ENCODE measurements at regions not wholly inside any gene's neighbourhood (a gene's known extent, or its start where the extent isn't known, plus 50 kb on each side); places are given as distances from the start of the nearest gene placed in this dataset.

GRCh38 chr5:153118018-153118417 lies 372.5 kb upstream of the GRIA1 start:
- no peak for DNase-seq (ENCODE audit: low spot score)

GRCh38 chr5:153122403-153122802 lies 368.1 kb upstream of the GRIA1 start:
- DNase-seq (ENCODE audit: low spot score), result no peak

- DNase-seq (ENCODE audit: low spot score), result no peak
Measured at GRCh38 chr5:153130296-153130695, 360.2 kb upstream of the GRIA1 start.

GRCh38 chr5:153135411-153135810 lies 355.1 kb upstream of the GRIA1 start:
- no peak for DNase-seq (ENCODE audit: low spot score)

GRCh38 chr5:153136910-153137614 lies 353.4 kb upstream of the GRIA1 start:
- no peak for DNase-seq (ENCODE audit: low spot score)

- DNase-seq (ENCODE audit: low spot score), result peak; percentile 42
Measured at GRCh38 chr5:153147891-153148623, 342.4 kb upstream of the GRIA1 start.

- DNase-seq (ENCODE audit: low spot score), result no peak
Measured at GRCh38 chr5:153148624-153148976, 341.9 kb upstream of the GRIA1 start.

GRCh38 chr5:153151558-153151957 lies 338.9 kb upstream of the GRIA1 start:
- DNase-seq (ENCODE audit: low spot score), result no peak

GRCh38 chr5:153153086-153153485 lies 337.4 kb upstream of the GRIA1 start:
- no peak for DNase-seq (ENCODE audit: low spot score)

GRCh38 chr5:153157156-153157555 lies 333.3 kb upstream of the GRIA1 start:
- DNase-seq (ENCODE audit: low spot score), result peak; percentile 2

GRCh38 chr5:153158608-153159007 lies 331.9 kb upstream of the GRIA1 start:
- DNase-seq (ENCODE audit: low spot score), result no peak

GRCh38 chr5:153159616-153160015 lies 330.9 kb upstream of the GRIA1 start:
- DNase-seq (ENCODE audit: low spot score), result no peak

- no peak for DNase-seq (ENCODE audit: low spot score)
Measured at GRCh38 chr5:153168241-153168640, 322.2 kb upstream of the GRIA1 start.

- no peak for DNase-seq (ENCODE audit: low spot score)
Measured at GRCh38 chr5:153187503-153187902, 303.0 kb upstream of the GRIA1 start.

- no peak for DNase-seq (ENCODE audit: low spot score)
Measured at GRCh38 chr5:153206361-153206760, 284.1 kb upstream of the GRIA1 start.

GRCh38 chr5:153209016-153209415 lies 281.5 kb upstream of the GRIA1 start:
- DNase-seq (ENCODE audit: low spot score), result no peak

GRCh38 chr5:153209687-153210086 lies 280.8 kb upstream of the GRIA1 start:
- no peak for DNase-seq (ENCODE audit: low spot score)

- DNase-seq (ENCODE audit: low spot score), result no peak
Measured at GRCh38 chr5:153211076-153211475, 279.4 kb upstream of the GRIA1 start.

GRCh38 chr5:153212471-153212870 lies 278.0 kb upstream of the GRIA1 start:
- DNase-seq (ENCODE audit: low spot score), result no peak

- no peak for DNase-seq (ENCODE audit: low spot score)
Measured at GRCh38 chr5:153222936-153223335, 267.5 kb upstream of the GRIA1 start.

GRCh38 chr5:153223376-153223775 lies 267.1 kb upstream of the GRIA1 start:
- DNase-seq (ENCODE audit: low spot score), result no peak

- DNase-seq (ENCODE audit: low spot score), result no peak
Measured at GRCh38 chr5:153224651-153225050, 265.8 kb upstream of the GRIA1 start.

GRCh38 chr5:153233933-153234332 lies 256.5 kb upstream of the GRIA1 start:
- DNase-seq (ENCODE audit: low spot score), result no peak
